Fibroblast of the aortic adventitia (primary cell): ENCODE measurements at regions not wholly inside any gene's neighbourhood (a gene's known extent, or its start where the extent isn't known, plus 50 kb on each side); places are given as distances from the start of the nearest gene placed in this dataset.

Experiments used
- DNase-seq: peaks from one replicate; pipeline ENCODE4 v3.0.0-alpha.2; 2010; ENCODE audit warnings: low read depth
- H3K4me3 ChIP-seq: 2 replicates; pipeline ENCODE4 v1.5.1; 2011; ENCODE audit warnings: low read depth, mild to moderate bottlenecking, control low read depth, low read length, moderate library complexity
- CTCF ChIP-seq: IDR thresholded peaks from 2 replicates; pipeline ENCODE4 v1.5.1; 2011; ENCODE audit warnings: mild to moderate bottlenecking, low read length, control low read depth, inconsistent platforms; ENCODE audit not compliant: insufficient read depth

GRCh38 chr1:212218065-212218464, 67.1 kb upstream of the PPP2R5A start:
- TF ChIP-seq CTCF, result no peak
- H3K4me3 ChIP-seq, result no peak overlapping the region
- DNase-seq, result no peak

- no peak for TF ChIP-seq CTCF
- DNase-seq, result peak; percentile 68
- H3K4me3 ChIP-seq, result no peak overlapping the region
These were observed 66.3 kb upstream of the PPP2R5A start for GRCh38 chr1:212218911-212219310.

GRCh38 chr1:212219679-212220463, 65.3 kb upstream of the PPP2R5A start:
- no peak for TF ChIP-seq CTCF
- no peak overlapping the region for H3K4me3 ChIP-seq
- peak; percentile 34 for DNase-seq

GRCh38 chr1:212221801-212222200, 63.4 kb upstream of the PPP2R5A start:
- DNase-seq, result peak; percentile 53
- no peak overlapping the region for H3K4me3 ChIP-seq
- no peak for TF ChIP-seq CTCF

- TF ChIP-seq CTCF, result no peak
- H3K4me3 ChIP-seq, result no peak overlapping the region
- DNase-seq, result no peak
These were observed 61.1 kb upstream of the PPP2R5A start for GRCh38 chr1:212224102-212224501.

GRCh38 chr1:212225416-212225815, 59.8 kb upstream of the PPP2R5A start:
- no peak overlapping the region for H3K4me3 ChIP-seq
- no peak for DNase-seq
- TF ChIP-seq CTCF, result no peak

- no peak for DNase-seq
- TF ChIP-seq CTCF, result no peak
- H3K4me3 ChIP-seq, result no peak overlapping the region
These were observed 59.3 kb upstream of the PPP2R5A start for GRCh38 chr1:212225871-212226302.
